ENCODE measurements at regions not wholly inside any gene's neighbourhood (a gene's known extent, or its start where the extent isn't known, plus 50 kb on each side); places are given as distances from the start of the nearest gene placed in this dataset.

DNA sequence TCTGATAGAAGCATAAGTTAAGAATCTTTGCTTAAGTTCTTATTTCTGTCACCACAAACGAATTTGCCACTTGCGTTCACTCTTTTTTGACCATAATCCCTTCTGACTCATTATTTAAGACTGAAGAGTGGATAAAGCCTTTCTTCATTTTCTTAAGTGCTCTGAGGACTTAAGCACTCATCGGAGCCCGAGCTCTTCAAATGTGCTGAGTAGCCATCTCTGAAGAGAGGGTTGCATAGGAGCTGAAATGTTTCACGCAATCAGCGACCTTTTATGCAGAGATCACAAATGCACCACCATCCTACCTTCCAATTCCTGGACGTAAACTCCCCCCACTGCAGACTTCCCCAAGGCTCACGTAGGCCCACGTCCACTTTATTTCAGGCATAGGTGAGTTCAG, 699.2 kb downstream of the IRX1 start:
- DNase-seq (ENCODE audit: low read depth, low spot score) = no peak

DNA sequence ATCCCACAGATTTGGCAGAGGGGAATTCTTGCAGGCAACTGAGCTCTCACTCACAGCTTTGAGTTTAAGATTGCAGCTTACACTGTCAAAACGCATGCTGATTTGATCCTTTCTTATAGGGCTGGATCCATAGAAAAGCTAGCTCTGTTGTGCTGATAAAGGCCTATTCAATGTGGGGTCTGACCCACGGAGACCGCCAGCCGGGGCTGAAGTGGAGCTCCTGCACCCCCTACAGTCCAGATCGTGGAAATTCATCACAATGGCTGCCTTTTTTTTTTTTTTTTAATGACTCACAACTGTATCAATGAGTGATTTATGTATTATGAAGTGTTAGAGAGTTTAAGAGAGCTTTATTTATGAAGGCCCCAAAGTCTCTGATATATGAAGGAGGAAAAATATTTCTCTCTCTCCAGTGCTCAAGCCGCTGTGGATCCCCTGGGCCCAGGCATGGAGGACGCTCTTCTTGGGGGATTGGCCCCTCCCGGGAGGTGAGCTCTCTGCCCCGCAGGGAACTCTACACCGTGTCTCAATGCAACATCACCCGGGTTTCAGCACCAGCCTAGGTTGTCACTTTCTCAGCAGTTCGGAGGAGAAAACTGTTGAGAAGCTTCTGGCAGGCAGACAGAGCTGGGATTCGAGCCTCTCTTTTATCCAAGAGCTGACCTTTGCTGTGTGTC, 700.2 kb downstream of the IRX1 start:
- no peak for DNase-seq (ENCODE audit: low read depth, low spot score)

GRCh38 chr5:4306057-4306456, 710.4 kb downstream of the IRX1 start:
- no peak for DNase-seq (ENCODE audit: low read depth, low spot score)

- no peak for DNase-seq (ENCODE audit: low read depth, low spot score)
These were observed 713.4 kb downstream of the IRX1 start for GRCh38 chr5:4309026-4309425.

- DNase-seq (ENCODE audit: low read depth, low spot score) = no peak
These were observed 717.5 kb downstream of the IRX1 start for GRCh38 chr5:4313138-4313537.

DNA sequence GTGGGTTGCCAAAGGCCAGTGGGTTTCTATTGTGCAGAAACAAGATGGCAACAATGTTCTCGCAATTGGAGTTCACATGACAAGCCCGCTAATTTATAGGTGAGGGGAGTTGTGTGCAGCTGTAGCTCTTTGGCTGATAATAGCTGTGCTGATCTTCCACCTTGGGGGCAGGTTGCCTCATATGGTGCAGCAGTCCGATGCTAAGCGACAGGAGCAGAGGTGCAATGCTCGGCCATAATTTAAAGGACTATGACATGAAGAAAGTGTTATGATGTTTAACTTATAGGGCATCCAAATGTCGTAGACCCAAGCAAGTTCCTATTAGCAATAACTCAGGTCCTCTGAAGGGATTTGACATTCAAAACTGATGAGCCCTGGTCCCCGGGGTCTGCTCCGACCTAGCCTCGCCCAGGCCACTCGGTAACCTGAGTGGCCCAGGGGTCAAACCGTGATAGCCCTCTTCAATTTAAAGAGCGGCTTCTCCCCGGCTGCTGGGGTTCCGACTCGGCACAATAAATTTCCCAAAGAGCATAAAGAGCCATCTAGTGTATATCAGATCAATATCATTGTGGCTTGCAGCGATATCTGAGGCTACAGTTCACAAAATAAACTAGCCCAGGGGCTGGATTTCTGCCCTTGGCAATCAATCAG, 724.0 kb downstream of the IRX1 start:
- DNase-seq (ENCODE audit: low read depth, low spot score) = no peak

GRCh38 chr5:4330327-4330726, 734.7 kb downstream of the IRX1 start:
- no peak for DNase-seq (ENCODE audit: low read depth, low spot score)

GRCh38 chr5:4335078-4335477, 739.4 kb downstream of the IRX1 start:
- DNase-seq (ENCODE audit: low read depth, low spot score) = no peak

DNA sequence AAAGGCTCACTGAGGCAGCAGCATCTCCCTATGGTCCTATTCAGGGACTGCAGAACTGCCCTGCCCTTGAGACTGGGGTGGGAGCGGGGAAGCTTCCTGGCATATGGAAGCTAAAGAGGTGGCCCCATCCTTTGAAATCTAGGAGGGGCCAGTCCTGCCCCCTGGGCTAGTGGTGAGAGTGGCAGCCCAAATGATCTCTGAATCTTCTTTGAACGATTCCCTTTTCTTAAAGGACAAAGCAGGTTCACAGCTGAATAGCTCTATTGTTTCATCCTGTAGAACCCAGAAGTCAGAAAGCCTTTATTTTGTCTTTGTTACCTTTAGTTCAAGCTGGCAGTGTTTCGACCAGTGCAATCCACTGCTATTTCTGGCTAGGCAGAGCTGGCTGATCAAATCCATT, 741.9 kb downstream of the IRX1 start:
- DNase-seq (ENCODE audit: low read depth, low spot score) = no peak

GRCh38 chr5:4339949-4340348, 744.3 kb downstream of the IRX1 start:
- DNase-seq (ENCODE audit: low read depth, low spot score) = no peak

DNA sequence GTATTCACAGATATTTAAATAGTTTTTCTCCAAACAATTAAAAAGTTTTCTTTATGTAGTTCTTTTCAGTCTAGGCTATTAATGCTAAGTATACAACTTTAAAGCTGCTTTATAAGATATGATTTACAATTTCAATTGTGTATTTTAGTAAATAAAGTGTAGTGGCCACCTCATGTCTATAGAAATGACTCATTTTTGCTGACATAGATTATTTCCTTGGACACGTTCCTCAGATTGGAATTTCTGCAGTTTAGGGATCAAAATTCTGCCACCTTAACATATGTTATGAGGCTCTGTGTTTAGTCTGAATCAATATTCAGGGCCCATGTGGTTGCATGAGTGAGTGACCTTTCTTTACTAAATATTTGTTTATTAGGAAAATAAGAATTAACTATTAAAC, 750.2 kb downstream of the IRX1 start:
- no peak for DNase-seq (ENCODE audit: low read depth, low spot score)

DNA sequence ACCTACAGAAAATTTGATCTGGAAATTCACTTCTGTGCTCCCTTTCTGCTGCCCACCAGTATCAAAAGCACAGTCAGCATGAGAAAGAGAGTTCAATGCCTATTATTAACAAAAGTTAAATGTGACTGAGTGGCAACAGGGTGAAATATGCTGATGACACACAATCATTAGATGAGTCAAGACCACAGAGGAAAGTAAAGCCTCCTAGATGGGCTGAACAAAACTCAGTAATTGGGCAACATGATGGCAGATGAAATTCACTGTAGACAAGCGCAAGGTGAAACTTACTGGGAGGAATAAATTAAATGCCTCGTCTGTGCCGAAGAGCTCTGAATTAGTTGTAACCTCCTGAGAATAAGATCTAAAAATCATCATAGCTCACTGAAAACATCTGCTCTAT, 752.8 kb downstream of the IRX1 start:
- no peak for DNase-seq (ENCODE audit: low read depth, low spot score)

- no peak for DNase-seq (ENCODE audit: low read depth, low spot score)
These were observed 753.3 kb downstream of the IRX1 start for GRCh38 chr5:4348919-4349318.

DNA sequence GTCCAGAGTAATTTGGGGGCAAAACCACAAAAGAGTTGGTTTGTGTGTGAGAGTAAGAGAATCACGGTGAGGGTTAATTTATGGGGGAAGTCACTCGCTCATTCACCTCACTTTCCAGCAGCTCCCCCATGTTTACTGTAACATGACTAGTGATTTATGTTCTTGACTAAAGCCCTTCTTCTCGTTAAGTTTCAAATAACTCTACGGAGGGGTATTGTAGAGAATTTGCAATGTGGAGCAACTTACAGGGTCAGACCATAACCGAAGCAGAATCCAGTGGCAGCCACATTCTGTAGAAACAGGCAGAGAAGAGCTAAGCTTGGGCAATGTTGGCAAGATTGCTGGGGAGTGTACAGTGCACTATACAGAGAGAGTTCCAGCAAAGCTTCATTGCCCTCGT, 760.6 kb downstream of the IRX1 start:
- no peak for DNase-seq (ENCODE audit: low read depth, low spot score)

DNA sequence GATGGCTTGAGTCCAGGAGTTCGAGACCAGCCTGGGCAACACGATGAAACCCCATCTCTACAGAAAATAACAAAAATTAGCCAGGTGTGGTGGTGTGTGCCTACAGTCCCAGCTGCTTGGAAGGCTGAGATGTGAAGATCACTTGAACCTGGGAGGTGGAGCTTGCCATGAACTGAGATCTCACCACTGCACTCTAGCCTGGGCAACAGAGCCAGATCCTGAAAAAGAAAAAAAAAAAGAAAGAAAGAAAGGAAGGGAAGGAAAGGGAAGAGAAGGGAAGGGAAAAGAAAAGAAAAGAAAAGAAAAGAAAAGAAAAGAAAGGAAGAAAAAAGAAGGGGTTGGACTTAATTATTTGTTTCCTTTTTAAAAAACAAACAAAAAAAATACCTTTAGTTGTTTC, 764.2 kb downstream of the IRX1 start:
- no peak for DNase-seq (ENCODE audit: low read depth, low spot score)

DNA sequence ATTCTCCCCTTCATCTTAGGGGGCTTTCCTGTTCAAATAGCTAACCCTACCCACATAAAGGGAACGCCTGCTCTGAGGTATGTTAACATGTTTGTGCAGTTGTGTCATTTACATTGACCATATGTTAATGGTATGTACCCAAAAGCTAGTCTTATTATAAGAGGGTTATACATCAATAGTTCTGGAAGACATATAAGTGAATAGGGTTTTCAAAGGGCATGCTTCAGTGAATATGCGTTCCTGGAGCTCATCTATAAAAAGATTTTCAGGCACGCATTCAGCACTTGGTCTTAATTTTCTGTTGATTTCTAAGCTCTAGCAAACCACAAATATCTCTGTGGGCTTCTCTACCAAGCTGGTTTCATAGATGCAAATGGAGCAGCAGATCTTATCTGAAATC, 766.1 kb downstream of the IRX1 start:
- DNase-seq (ENCODE audit: low read depth, low spot score) = no peak

GRCh38 chr5:4362411-4362810, 766.8 kb downstream of the IRX1 start:
- no peak for DNase-seq (ENCODE audit: low read depth, low spot score)

GRCh38 chr5:4363045-4363444, 767.4 kb downstream of the IRX1 start:
- no peak for DNase-seq (ENCODE audit: low read depth, low spot score)

- DNase-seq (ENCODE audit: low read depth, low spot score) = no peak
These were observed 771.0 kb downstream of the IRX1 start for GRCh38 chr5:4366628-4367027.

DNA sequence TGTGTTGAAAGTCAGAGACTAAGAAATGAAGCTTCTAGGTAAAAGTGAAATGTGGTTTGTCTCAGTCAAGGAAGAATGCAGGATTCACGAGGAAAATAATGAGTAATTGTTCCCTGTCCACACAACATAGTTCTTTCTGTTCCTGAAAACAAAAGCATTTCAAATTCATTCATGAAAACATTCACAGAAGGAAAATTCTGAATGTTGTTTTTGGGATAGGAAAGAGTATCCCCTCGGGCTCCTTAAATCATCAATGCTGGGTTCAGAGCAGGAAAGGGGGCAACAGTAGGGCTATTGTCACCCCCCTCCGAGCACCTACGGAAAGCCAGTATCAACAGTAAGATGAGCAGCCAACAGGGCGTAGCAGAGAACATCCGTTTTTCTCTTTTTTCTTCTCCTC, 769.9 kb upstream of the ADAMTS16 start:
- no peak for DNase-seq (ENCODE audit: low read depth, low spot score)

GRCh38 chr5:4372481-4372880, 767.6 kb upstream of the ADAMTS16 start:
- no peak for DNase-seq (ENCODE audit: low read depth, low spot score)

GRCh38 chr5:4373051-4373820, 766.9 kb upstream of the ADAMTS16 start:
- DNase-seq (ENCODE audit: low read depth, low spot score) = no peak

GRCh38 chr5:4374866-4375265, 765.3 kb upstream of the ADAMTS16 start:
- DNase-seq (ENCODE audit: low read depth, low spot score) = no peak

All from iPS DF 19.7 (cell line).